ENCODE measurements at regions not wholly inside any gene's neighbourhood (a gene's known extent, or its start where the extent isn't known, plus 50 kb on each side); places are given as distances from the start of the nearest gene placed in this dataset.

GRCh38 chr13:22625691-22626090, 555.1 kb upstream of the SGCG start:
- Histone ChIP-seq H3K27ac (no peak overlapping the region), H3K4me3 (no peak overlapping the region)

- H3K4me3 ChIP-seq = no peak overlapping the region
Observed at GRCh38 chr13:22629374-22629773, 551.4 kb upstream of the SGCG start.

GRCh38 chr13:22642088-22642487, 538.7 kb upstream of the SGCG start:
- Histone ChIP-seq H3K27ac (no peak overlapping the region), H3K4me3 (no peak overlapping the region)

More at GRCh38 chr13:22629374-22629773, 551.4 kb upstream of the SGCG start:
- H3K27ac ChIP-seq = no peak overlapping the region

- H3K4me3 ChIP-seq = no peak overlapping the region
Observed at GRCh38 chr13:22644941-22645340, 535.8 kb upstream of the SGCG start.

GRCh38 chr13:22647156-22647850, 533.5 kb upstream of the SGCG start:
- Histone ChIP-seq H3K4me3 (no peak overlapping the region), H3K27ac (no peak overlapping the region)

More at GRCh38 chr13:22644941-22645340, 535.8 kb upstream of the SGCG start:
- no peak overlapping the region for H3K27ac ChIP-seq

- no peak overlapping the region for H3K27ac ChIP-seq
- no peak overlapping the region for H3K4me3 ChIP-seq
Observed at GRCh38 chr13:22648320-22648801, 532.4 kb upstream of the SGCG start.

- H3K27ac ChIP-seq = no peak overlapping the region
- H3K4me3 ChIP-seq = no peak overlapping the region
Observed at GRCh38 chr13:22652796-22653195, 528.0 kb upstream of the SGCG start.

GRCh38 chr13:22653866-22654265, 526.9 kb upstream of the SGCG start:
- H3K4me3 ChIP-seq = no peak overlapping the region
- no peak overlapping the region for H3K27ac ChIP-seq

- Histone ChIP-seq H3K27ac (no peak overlapping the region), H3K4me3 (no peak overlapping the region)
Observed at GRCh38 chr13:22655106-22655852, 525.5 kb upstream of the SGCG start.

- Histone ChIP-seq H3K27ac (no peak overlapping the region), H3K4me3 (no peak overlapping the region)
Observed at GRCh38 chr13:22662771-22663170, 518.0 kb upstream of the SGCG start.

- H3K4me3 ChIP-seq = no peak overlapping the region
- no peak overlapping the region for H3K27ac ChIP-seq
Observed at GRCh38 chr13:22665506-22665905, 515.3 kb upstream of the SGCG start.

GRCh38 chr13:22690756-22691155, 490.0 kb upstream of the SGCG start:
- no peak overlapping the region for H3K27ac ChIP-seq
- no peak overlapping the region for H3K4me3 ChIP-seq

- H3K4me3 ChIP-seq = no peak overlapping the region
- no peak overlapping the region for H3K27ac ChIP-seq
Observed at GRCh38 chr13:22693691-22694090, 487.1 kb upstream of the SGCG start.

- Histone ChIP-seq H3K27ac (no peak overlapping the region), H3K4me3 (no peak overlapping the region)
Observed at GRCh38 chr13:22696433-22696832, 484.3 kb upstream of the SGCG start.

- Histone ChIP-seq H3K27ac (no peak overlapping the region), H3K4me3 (no peak overlapping the region)
Observed at GRCh38 chr13:22698467-22698866, 482.3 kb upstream of the SGCG start.

- no peak overlapping the region for H3K4me3 ChIP-seq
Observed at GRCh38 chr13:22700246-22700887, 480.4 kb upstream of the SGCG start.

GRCh38 chr13:22703601-22704209, 477.1 kb upstream of the SGCG start:
- no peak overlapping the region for H3K4me3 ChIP-seq
- H3K27ac ChIP-seq = no peak overlapping the region

More at GRCh38 chr13:22700246-22700887, 480.4 kb upstream of the SGCG start:
- H3K27ac ChIP-seq = no peak overlapping the region

- Histone ChIP-seq H3K4me3 (no peak overlapping the region), H3K27ac (no peak overlapping the region)
Observed at GRCh38 chr13:22707946-22708345, 472.8 kb upstream of the SGCG start.

- Histone ChIP-seq H3K4me3 (no peak overlapping the region), H3K27ac (no peak overlapping the region)
Observed at GRCh38 chr13:22717036-22717435, 463.7 kb upstream of the SGCG start.

- Histone ChIP-seq H3K27ac (no peak overlapping the region), H3K4me3 (no peak overlapping the region)
Observed at GRCh38 chr13:22726726-22727125, 454.1 kb upstream of the SGCG start.
